Effector memory CD8-positive, alpha-beta T cell (primary cell): ENCODE measurements at regions not wholly inside any gene's neighbourhood (a gene's known extent, or its start where the extent isn't known, plus 50 kb on each side); places are given as distances from the start of the nearest gene placed in this dataset.
"Not testable (repeated sequence)": the region's sequence is repeated elsewhere in the genome, so short reads cannot be mapped to it uniquely, and the experiment has no call there.

Source experiments
- ATAC-seq: fragments of 150-1000 bp; cut with Tn5 transposase; replicated peaks from 2 replicates; pipeline ENCODE4 v1.10.0; 2021; ENCODE audit warnings: mild to moderate bottlenecking, moderate library complexity
- DNase-seq, 3 experiments: peaks; one replicate each; pipeline ENCODE4 v3.0.0; 2021
- H3K27ac Mint-ChIP-seq, 2 donors: one replicate each; pipeline ENCODE4 v1.8.0; 2022; ENCODE audit warnings: mild to moderate bottlenecking in 2 of 2, mixed read lengths in 2 of 2, moderate library complexity in 2 of 2
- H3K27me3 Mint-ChIP-seq, 2 donors: one replicate each; pipeline ENCODE4 v1.8.0; 2022; ENCODE audit warnings: mixed read lengths in 2 of 2
- H3K36me3 Mint-ChIP-seq: one replicate; pipeline ENCODE4 v1.8.0; 2022; ENCODE audit warnings: mild to moderate bottlenecking, moderate library complexity, mixed read lengths; ENCODE audit not compliant: insufficient read depth
- H3K4me1 Mint-ChIP-seq, 2 donors: one replicate each; pipeline ENCODE4 v1.8.0; 2022; ENCODE audit warnings: low read depth in 2 of 2, mixed read lengths in 2 of 2
- H3K4me3 Mint-ChIP-seq, 2 donors: one replicate each; pipeline ENCODE4 v1.8.0; 2022; ENCODE audit warnings: mild to moderate bottlenecking in 2 of 2, mixed read lengths in 2 of 2, moderate library complexity in 2 of 2
- H3K9me3 Mint-ChIP-seq, 2 donors: one replicate each; pipeline ENCODE4 v1.8.0; 2022; ENCODE audit warnings: mixed read lengths in 2 of 2

DNA sequence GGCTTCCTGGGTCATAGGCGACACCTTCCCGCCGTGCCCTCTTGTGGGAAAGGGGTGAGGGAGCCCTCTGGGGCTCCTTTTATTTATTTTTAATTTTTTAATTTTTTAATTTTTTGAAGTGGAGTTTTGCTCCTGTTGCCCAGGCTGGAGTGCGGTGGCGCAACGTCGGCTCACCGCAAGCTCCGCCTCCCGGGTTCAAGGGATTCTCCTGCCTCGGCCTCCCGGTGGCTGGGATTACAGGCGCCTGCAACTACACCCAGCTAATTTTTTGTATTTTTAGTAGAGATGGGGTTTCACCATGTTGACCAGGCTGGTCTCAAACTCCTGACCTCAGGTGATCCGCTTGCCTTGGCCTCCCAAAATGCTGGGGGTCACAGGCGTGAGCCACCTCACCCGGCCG lies 49.9 kb upstream of the ELFN1 start:
- not testable (repeated sequence) for DNase-seq, ATAC-seq, H3K4me3 Mint-ChIP-seq, H3K4me1 Mint-ChIP-seq, H3K36me3 Mint-ChIP-seq, H3K27ac Mint-ChIP-seq, H3K9me3 Mint-ChIP-seq
- peaks cover 0 to 32% of the 10 kb centered on the region in 2 donors for H3K27me3 Mint-ChIP-seq

DNA sequence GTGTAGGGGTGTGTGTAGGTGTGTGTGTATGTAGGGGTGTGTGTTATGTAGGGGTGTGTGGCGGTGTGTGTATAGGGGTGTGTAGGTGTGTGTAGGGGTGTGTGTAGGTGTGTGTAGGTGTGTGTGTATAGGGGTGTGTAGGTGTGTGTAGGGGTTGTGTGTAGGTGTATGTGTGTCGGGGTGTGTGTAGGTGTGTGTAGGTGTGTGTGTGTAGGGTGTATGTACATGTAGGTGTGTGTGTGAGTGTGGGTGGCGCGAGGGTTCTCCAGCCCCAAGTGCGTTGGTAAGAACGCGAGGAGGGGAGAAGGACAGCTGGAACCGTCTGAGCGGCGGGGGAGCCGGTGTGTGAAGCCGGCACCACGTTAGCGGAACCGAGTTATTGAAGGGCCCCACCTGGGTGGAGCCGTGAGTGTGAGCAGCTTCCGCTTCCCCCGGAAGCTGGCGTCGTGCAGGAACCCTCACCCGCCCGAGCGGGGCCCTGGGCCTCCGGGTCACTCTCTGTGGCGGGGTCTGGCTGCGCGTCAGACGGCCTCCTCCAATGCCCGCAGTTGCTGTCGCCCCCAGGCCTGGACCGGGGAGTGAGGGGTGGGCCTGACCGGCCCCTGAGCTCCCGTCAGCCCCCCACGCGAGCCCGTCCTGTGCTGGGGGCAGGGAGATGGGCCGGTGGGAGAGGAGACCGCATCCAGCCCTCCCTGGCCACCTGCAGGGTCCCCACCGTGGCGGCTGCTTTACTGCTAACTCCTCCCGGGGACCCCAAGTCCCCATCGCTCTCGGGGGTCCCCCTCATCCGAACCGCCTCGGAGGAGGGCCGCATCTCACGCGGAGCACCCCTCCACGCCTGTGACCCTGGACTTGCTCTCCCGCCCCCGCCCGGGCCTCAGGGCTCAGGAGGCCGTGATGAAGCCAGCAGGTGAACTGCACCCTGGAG lies 49.6 kb upstream of the PSMG3 start:
- Mint-ChIP-seq H3K27me3 (peaks cover 0 to 33% of the 10 kb centered on the region in 2 donors), H3K27ac (no peak overlapping the region), H3K4me3 (no peak overlapping the region), H3K36me3 (peaks cover 3% of the 10 kb centered on the region), H3K4me1 (no peaks in the 10 kb centered on the region), H3K9me3 (no peaks in the 10 kb centered on the region)
- ATAC-seq, result peak; percentile 57
- DNase-seq, result no peak
